Karpas-422 (cell line): ENCODE measurements at regions not wholly inside any gene's neighbourhood (a gene's known extent, or its start where the extent isn't known, plus 50 kb on each side); places are given as distances from the start of the nearest gene placed in this dataset.

Source experiments
- DNase-seq: peaks from one replicate; pipeline ENCODE4 v3.0.0-alpha.2; 2015
- H2AFZ ChIP-seq: fragments of 200-600 bp; sonication (generic); 2 replicates; pipeline ENCODE4 v1.6.1; 2014; ENCODE audit warnings: antibody characterized with exemption, low read length, mixed read lengths
- H3K27ac ChIP-seq: fragments of 200-600 bp; sonication (generic); 2 replicates; pipeline ENCODE4 v1.5.1; 2014; ENCODE audit warnings: mild to moderate bottlenecking, low read length, moderate library complexity
- H3K27me3 ChIP-seq: fragments of 200-600 bp; sonication (generic); 2 replicates; pipeline ENCODE4 v1.6.1; 2014; ENCODE audit warnings: low read length, mixed read lengths
- H3K36me3 ChIP-seq: fragments of 200-600 bp; sonication (generic); 2 replicates; pipeline ENCODE4 v1.6.1; 2014; ENCODE audit warnings: low read length, mixed read lengths; ENCODE audit not compliant: insufficient read depth
- H3K4me1 ChIP-seq: fragments of 200-600 bp; sonication (generic); 2 replicates; pipeline ENCODE4 v1.6.1; 2014; ENCODE audit warnings: mild to moderate bottlenecking, low read length, mixed read lengths
- H3K4me2 ChIP-seq: fragments of 200-600 bp; sonication (generic); 2 replicates; pipeline ENCODE4 v1.6.1; 2014; ENCODE audit warnings: low read length, low read depth, mild to moderate bottlenecking; ENCODE audit not compliant: poor library complexity, severe bottlenecking
- H3K4me3 ChIP-seq: fragments of 200-600 bp; sonication (generic); 2 replicates; pipeline ENCODE4 v1.5.1; 2014; ENCODE audit warnings: mild to moderate bottlenecking, antibody characterized with exemption, low read length, mixed read lengths
- H3K79me2 ChIP-seq: fragments of 200-600 bp; sonication (generic); 2 replicates; pipeline ENCODE4 v1.6.1; 2014; ENCODE audit warnings: mild to moderate bottlenecking, low read length, mixed read lengths
- H3K9ac ChIP-seq: fragments of 200-600 bp; sonication (generic); 2 replicates; pipeline ENCODE4 v1.6.0; 2014; ENCODE audit warnings: low read length
- H3K9me2 ChIP-seq: fragments of 200-600 bp; sonication (generic), shearing (Covaris generic); replicated peaks from 2 replicates; pipeline ENCODE4 v1.6.0; 2014; ENCODE audit warnings: mild to moderate bottlenecking, low read length, moderate library complexity; ENCODE audit not compliant: insufficient read depth
- H3K9me3 ChIP-seq: fragments of 300-700, 200-600 bp; sonication (generic); 2 replicates; pipeline ENCODE4 v1.6.1; 2014; ENCODE audit warnings: low read length, mixed read lengths
- H4K20me1 ChIP-seq: fragments of 200-600 bp; sonication (generic); 2 replicates; pipeline ENCODE4 v1.6.1; 2014; ENCODE audit warnings: mild to moderate bottlenecking, antibody characterized with exemption, low read length, low read depth; ENCODE audit not compliant: insufficient read depth

- H3K79me2 ChIP-seq, result no peaks in the 10 kb centered on the region
- no peaks in the 10 kb centered on the region for H3K36me3 ChIP-seq
- peaks cover 13% of the 10 kb centered on the region; the same call in 1 of the 2 replicates for H3K9me3 ChIP-seq
- no peak overlapping the region for H2AFZ ChIP-seq
- no peak overlapping the region for H3K4me2 ChIP-seq
- H3K27me3 ChIP-seq, result no peaks in the 10 kb centered on the region
- no peak overlapping the region for H3K27ac ChIP-seq
- no peak for DNase-seq
- H3K4me3 ChIP-seq, result no peak overlapping the region
- H3K4me1 ChIP-seq, result no peaks in the 10 kb centered on the region
- no peaks in the 10 kb centered on the region for H4K20me1 ChIP-seq
- no peak overlapping the region for H3K9ac ChIP-seq
- H3K9me2 ChIP-seq, result 0 out of 2 replicates have a peak, but pooled peaks cover 3% of the 10 kb centered on the region
These were observed 517.2 kb downstream of the SUCLG1 start for GRCh38 chr2:83941886-83942285.

GRCh38 chr2:83933749-83934148 lies 525.3 kb downstream of the SUCLG1 start:
- DNase-seq, result no peak
- Histone ChIP-seq H3K27ac (no peak overlapping the region), H3K4me1 (no peaks in the 10 kb centered on the region), H3K9me2 (peaks cover 4% of the 10 kb centered on the region; the same call in 1 of the 2 replicates), H2AFZ (no peak overlapping the region), H3K9me3 (peaks cover 8% of the 10 kb centered on the region; the same call in 1 of the 2 replicates), H3K9ac (no peak overlapping the region), H3K36me3 (no peaks in the 10 kb centered on the region), H3K4me2 (no peak overlapping the region), H3K79me2 (no peaks in the 10 kb centered on the region), H4K20me1 (no peaks in the 10 kb centered on the region), H3K4me3 (no peak overlapping the region), H3K27me3 (no peaks in the 10 kb centered on the region)

DNA sequence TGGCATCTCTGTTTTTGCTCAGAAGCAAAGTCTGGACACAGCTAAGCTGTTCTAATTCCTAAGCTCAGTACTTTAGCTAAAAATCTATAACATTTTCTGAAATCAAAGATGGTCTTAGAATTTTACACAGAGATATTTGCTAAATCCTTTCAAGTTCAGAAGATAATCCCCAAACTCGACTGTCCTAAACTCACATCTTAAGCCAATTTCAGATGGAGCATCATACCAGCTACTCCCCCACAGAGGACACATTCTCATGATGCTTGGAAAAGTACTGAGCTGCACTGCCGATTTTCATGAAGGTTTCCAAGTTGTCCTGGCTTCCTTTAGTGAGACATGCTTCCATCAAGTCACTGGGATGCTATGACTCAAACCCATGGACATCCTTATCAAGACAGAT lies 535.5 kb downstream of the SUCLG1 start:
- no peaks in the 10 kb centered on the region for H3K4me1 ChIP-seq
- H3K27me3 ChIP-seq, result 0 out of 2 replicates have a peak, but pooled peaks cover 2% of the 10 kb centered on the region
- no peak overlapping the region for H3K4me2 ChIP-seq
- no peaks in the 10 kb centered on the region for H4K20me1 ChIP-seq
- peaks cover 13% of the 10 kb centered on the region; the same call in 1 of the 2 replicates for H3K9me3 ChIP-seq
- H3K9me2 ChIP-seq, result no peaks in the 10 kb centered on the region
- no peak overlapping the region for H3K9ac ChIP-seq
- H2AFZ ChIP-seq, result no peak overlapping the region
- no peak for DNase-seq
- H3K36me3 ChIP-seq, result no peaks in the 10 kb centered on the region
- H3K4me3 ChIP-seq, result no peak overlapping the region
- H3K27ac ChIP-seq, result no peak overlapping the region
- H3K79me2 ChIP-seq, result no peaks in the 10 kb centered on the region

DNA sequence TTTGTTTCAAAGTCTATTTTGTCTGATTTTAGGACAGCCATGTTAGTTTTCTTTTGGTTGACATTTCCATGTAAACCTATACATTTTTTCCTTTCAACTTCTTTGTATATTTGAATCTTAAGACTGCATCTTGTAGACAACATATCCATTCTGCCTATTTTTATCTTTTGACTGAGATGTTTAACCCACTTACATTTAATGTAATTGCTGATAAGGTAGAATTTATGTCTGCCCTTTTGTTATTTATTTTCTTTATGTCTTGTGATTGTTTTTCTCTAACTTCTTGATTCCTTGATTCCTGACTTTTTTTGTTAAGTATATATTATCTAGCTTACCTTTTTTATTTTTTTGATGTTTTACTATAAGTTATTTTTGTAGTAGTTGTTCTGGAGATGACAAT lies 542.5 kb downstream of the SUCLG1 start:
- Histone ChIP-seq H3K9ac (no peak overlapping the region), H2AFZ (no peak overlapping the region), H3K9me3 (peaks cover 23% of the 10 kb centered on the region), H3K36me3 (no peaks in the 10 kb centered on the region), H3K27me3 (no peaks in the 10 kb centered on the region), H3K27ac (no peak overlapping the region), H3K79me2 (no peaks in the 10 kb centered on the region), H3K4me2 (no peak overlapping the region), H3K9me2 (peaks cover 5% of the 10 kb centered on the region; the same call in 1 of the 2 replicates), H3K4me1 (no peaks in the 10 kb centered on the region), H4K20me1 (no peaks in the 10 kb centered on the region), H3K4me3 (no peak overlapping the region)
- DNase-seq, result no peak

- Histone ChIP-seq H3K4me2 (no peak overlapping the region), H3K4me1 (no peaks in the 10 kb centered on the region), H3K79me2 (no peaks in the 10 kb centered on the region), H3K4me3 (no peak overlapping the region), H3K36me3 (no peaks in the 10 kb centered on the region), H3K27me3 (no peaks in the 10 kb centered on the region), H3K9ac (no peak overlapping the region), H3K9me2 (peaks cover 5% of the 10 kb centered on the region; the same call in 1 of the 2 replicates), H4K20me1 (no peaks in the 10 kb centered on the region), H3K27ac (no peak overlapping the region), H3K9me3 (peaks cover 21% of the 10 kb centered on the region), H2AFZ (no peak overlapping the region)
- no peak for DNase-seq
These were observed 543.7 kb downstream of the SUCLG1 start for GRCh38 chr2:83915381-83915780.

- H3K9me3 ChIP-seq, result peaks cover 31% of the 10 kb centered on the region
- no peaks in the 10 kb centered on the region for H4K20me1 ChIP-seq
- H3K4me1 ChIP-seq, result no peaks in the 10 kb centered on the region
- H3K79me2 ChIP-seq, result no peaks in the 10 kb centered on the region
- no peak overlapping the region for H3K4me3 ChIP-seq
- H3K9me2 ChIP-seq, result no peaks in the 10 kb centered on the region
- H3K9ac ChIP-seq, result no peak overlapping the region
- H3K27me3 ChIP-seq, result no peaks in the 10 kb centered on the region
- no peaks in the 10 kb centered on the region for H3K36me3 ChIP-seq
- no peak overlapping the region for H3K27ac ChIP-seq
- no peak overlapping the region for H2AFZ ChIP-seq
- H3K4me2 ChIP-seq, result no peak overlapping the region
- no peak for DNase-seq
These were observed 550.3 kb downstream of the SUCLG1 start for GRCh38 chr2:83908750-83909149.

DNA sequence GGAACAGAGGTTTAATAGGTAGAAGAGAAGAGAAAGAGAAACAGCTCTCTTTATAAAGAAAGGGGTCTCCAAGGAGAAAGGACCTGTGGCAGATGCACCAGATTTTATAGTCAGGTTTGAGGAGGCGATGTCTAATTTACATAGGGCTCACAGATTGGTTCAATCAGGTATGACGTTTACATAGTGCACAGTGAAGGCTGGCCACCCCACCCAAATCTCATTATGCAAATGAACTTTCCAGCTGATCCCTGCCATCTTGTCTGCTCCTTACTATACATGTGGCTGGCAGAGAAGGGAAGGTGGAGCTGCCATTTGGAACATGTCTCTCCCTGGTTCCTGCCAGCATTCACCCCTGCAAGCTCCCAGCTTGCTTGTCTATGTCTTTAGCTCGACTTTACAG lies 557.8 kb downstream of the SUCLG1 start:
- H3K4me1 ChIP-seq, result no peaks in the 10 kb centered on the region
- H4K20me1 ChIP-seq, result no peaks in the 10 kb centered on the region
- DNase-seq, result no peak
- H3K4me2 ChIP-seq, result no peak overlapping the region
- H3K9me2 ChIP-seq, result no peaks in the 10 kb centered on the region
- H3K27me3 ChIP-seq, result no peaks in the 10 kb centered on the region
- no peaks in the 10 kb centered on the region for H3K79me2 ChIP-seq
- H3K9me3 ChIP-seq, result peaks cover 15% of the 10 kb centered on the region
- H3K27ac ChIP-seq, result no peak overlapping the region
- no peak overlapping the region for H3K9ac ChIP-seq
- H3K36me3 ChIP-seq, result no peaks in the 10 kb centered on the region
- no peak overlapping the region for H3K4me3 ChIP-seq
- no peak overlapping the region for H2AFZ ChIP-seq

DNA sequence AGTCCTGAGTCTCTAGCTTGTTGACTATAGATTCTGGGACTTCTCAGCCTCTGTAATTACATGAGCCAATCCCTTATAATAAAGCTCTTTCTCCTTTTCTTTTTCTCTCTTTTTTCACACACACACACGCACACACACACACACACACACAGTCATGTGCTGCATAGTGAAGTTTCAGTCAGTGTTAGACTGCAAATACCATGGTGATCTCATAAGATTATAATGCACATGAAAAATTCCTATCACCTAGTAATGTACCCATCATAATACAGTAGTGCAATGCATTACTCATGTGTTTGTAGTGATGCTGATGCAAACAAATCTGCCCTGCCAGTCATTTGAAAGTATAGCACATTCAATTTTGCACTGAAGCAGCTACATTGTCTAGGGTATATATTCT lies 558.2 kb downstream of the SUCLG1 start:
- DNase-seq, result no peak
- Histone ChIP-seq H3K79me2 (no peaks in the 10 kb centered on the region), H3K27me3 (no peaks in the 10 kb centered on the region), H3K9ac (no peak overlapping the region), H3K9me2 (no peaks in the 10 kb centered on the region), H3K27ac (no peak overlapping the region), H3K4me2 (no peak overlapping the region), H4K20me1 (no peaks in the 10 kb centered on the region), H3K4me1 (no peaks in the 10 kb centered on the region), H3K9me3 (peaks cover 15% of the 10 kb centered on the region), H3K36me3 (no peaks in the 10 kb centered on the region), H3K4me3 (no peak overlapping the region), H2AFZ (no peak overlapping the region)

DNA sequence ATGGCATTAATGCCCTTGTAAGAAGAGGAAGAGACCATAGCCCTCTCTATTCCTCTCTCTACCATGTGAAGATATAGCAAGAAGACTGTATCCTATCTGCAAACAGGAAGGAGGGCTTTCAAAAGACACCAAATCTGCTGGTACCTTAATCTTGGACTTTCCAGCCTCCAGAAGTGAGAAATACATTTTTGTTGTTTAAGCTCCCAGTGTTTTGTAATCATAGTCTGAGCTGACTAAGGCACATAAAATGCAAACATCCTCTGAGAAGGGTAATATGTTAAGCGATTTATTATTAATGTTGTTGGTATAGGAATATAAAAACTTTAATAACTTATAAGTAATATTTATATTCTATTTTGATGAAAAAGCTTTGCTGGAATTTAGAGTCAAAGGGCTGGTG lies 559.8 kb downstream of the SUCLG1 start:
- Histone ChIP-seq H3K4me3 (no peak overlapping the region), H2AFZ (no peak overlapping the region), H4K20me1 (no peaks in the 10 kb centered on the region), H3K27ac (no peak overlapping the region), H3K27me3 (no peaks in the 10 kb centered on the region), H3K9me3 (peaks cover 6% of the 10 kb centered on the region), H3K4me2 (no peak overlapping the region), H3K79me2 (no peaks in the 10 kb centered on the region), H3K9me2 (no peaks in the 10 kb centered on the region), H3K4me1 (no peaks in the 10 kb centered on the region), H3K9ac (no peak overlapping the region), H3K36me3 (no peaks in the 10 kb centered on the region)
- no peak for DNase-seq
